HS-27A (cell line): ENCODE measurements at regions not wholly inside any gene's neighbourhood (a gene's known extent, or its start where the extent isn't known, plus 50 kb on each side); places are given as distances from the start of the nearest gene placed in this dataset.
A peak's percentile ranks its signal among the peaks of the same experiment; 100 is the strongest.

Experiments used
- DNase-seq: peaks from one replicate; pipeline ENCODE4 v3.0.0-alpha.2; 2012; ENCODE audit warnings: low read depth, missing footprints

- no peak for DNase-seq
Measured at GRCh38 chr1:56442290-56442877, 137.0 kb downstream of the PLPP3 start.

- no peak for DNase-seq
Measured at GRCh38 chr1:56441601-56442000, 137.8 kb downstream of the PLPP3 start.

GRCh38 chr1:56439610-56440264 lies 139.6 kb downstream of the PLPP3 start:
- DNase-seq = no peak

- no peak for DNase-seq
Measured at GRCh38 chr1:56438901-56439551, 140.3 kb downstream of the PLPP3 start.

- DNase-seq = no peak
Measured at GRCh38 chr1:56437959-56438358, 141.4 kb downstream of the PLPP3 start.

- no peak for DNase-seq
Measured at GRCh38 chr1:56436912-56437417, 142.4 kb downstream of the PLPP3 start.

- no peak for DNase-seq
Measured at GRCh38 chr1:56436296-56436695, 143.1 kb downstream of the PLPP3 start.

- DNase-seq = no peak
Measured at GRCh38 chr1:56435434-56436262, 143.7 kb downstream of the PLPP3 start.

GRCh38 chr1:56434740-56435139 lies 144.6 kb downstream of the PLPP3 start:
- no peak for DNase-seq

GRCh38 chr1:56434025-56434424 lies 145.3 kb downstream of the PLPP3 start:
- no peak for DNase-seq

GRCh38 chr1:56433056-56433577 lies 146.2 kb downstream of the PLPP3 start:
- DNase-seq = no peak

- no peak for DNase-seq
Measured at GRCh38 chr1:56432166-56432971, 147.0 kb downstream of the PLPP3 start.

- no peak for DNase-seq
Measured at GRCh38 chr1:56430141-56430839, 149.1 kb downstream of the PLPP3 start.

GRCh38 chr1:56429288-56429687 lies 150.1 kb downstream of the PLPP3 start:
- no peak for DNase-seq

GRCh38 chr1:56426587-56427381 lies 152.6 kb downstream of the PLPP3 start:
- DNase-seq = no peak

GRCh38 chr1:56425494-56426037 lies 153.8 kb downstream of the PLPP3 start:
- no peak for DNase-seq

- DNase-seq = peak; percentile 91
Measured at GRCh38 chr1:56424744-56425493, 154.4 kb downstream of the PLPP3 start.

- DNase-seq = no peak
Measured at GRCh38 chr1:56423716-56424115, 155.6 kb downstream of the PLPP3 start.

GRCh38 chr1:56418151-56418631 lies 161.2 kb downstream of the PLPP3 start:
- no peak for DNase-seq
